H1 (cell line): ENCODE measurements at regions not wholly inside any gene's neighbourhood (a gene's known extent, or its start where the extent isn't known, plus 50 kb on each side); places are given as distances from the start of the nearest gene placed in this dataset.

Experiments
- CEBPB ChIP-seq: IDR thresholded peaks from 2 replicates; pipeline ENCODE4 v1.6.1; 2012; ENCODE audit warnings: low read depth, low read length
- CHD2 ChIP-seq: IDR thresholded peaks from 2 replicates; pipeline ENCODE4 v1.6.1; 2012; ENCODE audit warnings: low read length, improper control_type of control experiment
- EZH2 ChIP-seq: fragments of 200-600 bp; sonication (generic); IDR thresholded peaks from 2 replicates; pipeline ENCODE4 v1.7.1; 2012; ENCODE audit warnings: low read depth, mild to moderate bottlenecking, moderate library complexity, low read length, inconsistent platforms; ENCODE audit not compliant: severe bottlenecking
- MAFK ChIP-seq: IDR thresholded peaks from 2 replicates; pipeline ENCODE4 v1.6.1; 2012; ENCODE audit warnings: low read depth, mild to moderate bottlenecking, improper control_type of control experiment, low read length
- POLR2A ChIP-seq, 2 experiments: IDR thresholded peaks; 1 replicate in 1 of 2; 2 replicates in 1 of 2; pipeline ENCODE4 v1.6.1; 2011; ENCODE audit warnings: low read depth in 2 of 2, low read length in 2 of 2, mild to moderate bottlenecking in 2 of 2; ENCODE audit errors: control extremely low read depth in 1 of 2
- RFX5 ChIP-seq: IDR thresholded peaks from 2 replicates; pipeline ENCODE4 v1.6.1; 2011; ENCODE audit warnings: low read depth, low read length, improper control_type of control experiment, borderline replicate concordance
- TAF1 ChIP-seq: IDR thresholded peaks from 2 replicates; pipeline ENCODE4 v1.6.1; 2011; ENCODE audit warnings: mild to moderate bottlenecking, low read depth, low read length
- ZNF274 ChIP-seq: IDR thresholded peaks from 2 replicates; pipeline ENCODE4 v1.7.0; 2012; ENCODE audit warnings: low read length, borderline replicate concordance; ENCODE audit errors: extremely low read depth
- TF ChIP-seq, protein P1 (sequence below), 3 experiments: IDR thresholded peaks; 1 replicate in 2 of 3; 2 replicates in 1 of 3; pipeline versions ENCODE4 v1.5.1 to v1.6.1; 2011; ENCODE audit warnings: low read length in 3 of 3, mild to moderate bottlenecking in 3 of 3, inconsistent platforms in 2 of 3, low read depth in 1 of 3, moderate library complexity in 1 of 3; ENCODE audit not compliant: insufficient read depth in 1 of 3; ENCODE audit errors: control extremely low read depth in 1 of 3
- TF ChIP-seq, protein P2 (sequence below): IDR thresholded peaks from 2 replicates; pipeline ENCODE4 v1.6.1; 2011; ENCODE audit warnings: low read depth, mild to moderate bottlenecking, low read length; ENCODE audit not compliant: insufficient read depth

DNA sequence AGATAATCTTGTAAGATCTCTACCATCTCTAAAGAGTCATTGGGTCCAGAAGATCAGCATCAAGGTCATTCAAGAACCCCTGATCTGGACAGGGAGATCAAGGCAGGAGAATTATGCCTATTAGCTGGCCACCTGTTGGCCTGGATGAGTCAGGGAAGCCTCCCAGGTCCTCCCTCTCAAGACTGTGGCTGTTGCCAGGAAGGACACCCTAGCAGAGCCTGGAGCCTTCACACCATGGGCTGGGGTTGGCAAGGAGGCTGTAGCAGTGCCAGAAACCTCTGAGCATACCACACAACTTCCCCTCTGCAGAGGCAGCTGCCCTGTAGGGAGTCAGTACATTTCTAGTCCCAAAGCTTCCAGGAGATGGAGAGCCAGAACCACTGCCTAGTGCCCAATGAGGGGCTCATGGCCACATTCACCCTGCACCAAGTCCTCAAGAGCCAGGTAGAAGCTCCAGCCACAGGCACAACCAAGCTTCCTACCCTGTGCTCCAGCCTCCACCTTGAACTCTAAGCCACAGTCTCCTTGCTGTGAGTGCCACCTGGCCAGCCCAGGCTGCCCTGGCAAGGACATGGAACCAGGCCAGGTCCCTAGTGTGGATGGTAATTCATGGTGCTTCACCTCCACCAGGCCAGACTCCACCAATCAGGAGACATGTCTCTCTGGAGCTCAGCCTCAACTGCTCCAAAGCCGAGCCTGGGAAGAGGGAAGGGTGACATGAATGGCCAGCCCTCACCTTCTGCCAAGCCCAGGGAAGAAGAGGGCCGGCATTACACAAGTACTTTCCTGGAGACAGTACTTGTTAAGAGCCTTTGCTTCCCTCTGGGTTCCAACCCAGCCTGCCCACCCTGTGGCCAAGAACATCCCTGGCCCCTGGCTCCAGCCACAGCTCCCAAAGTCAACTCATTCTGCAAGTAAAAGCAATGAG lies 124.3 kb downstream of the BUD13 start:
- TF ChIP-seq, protein P1, sequence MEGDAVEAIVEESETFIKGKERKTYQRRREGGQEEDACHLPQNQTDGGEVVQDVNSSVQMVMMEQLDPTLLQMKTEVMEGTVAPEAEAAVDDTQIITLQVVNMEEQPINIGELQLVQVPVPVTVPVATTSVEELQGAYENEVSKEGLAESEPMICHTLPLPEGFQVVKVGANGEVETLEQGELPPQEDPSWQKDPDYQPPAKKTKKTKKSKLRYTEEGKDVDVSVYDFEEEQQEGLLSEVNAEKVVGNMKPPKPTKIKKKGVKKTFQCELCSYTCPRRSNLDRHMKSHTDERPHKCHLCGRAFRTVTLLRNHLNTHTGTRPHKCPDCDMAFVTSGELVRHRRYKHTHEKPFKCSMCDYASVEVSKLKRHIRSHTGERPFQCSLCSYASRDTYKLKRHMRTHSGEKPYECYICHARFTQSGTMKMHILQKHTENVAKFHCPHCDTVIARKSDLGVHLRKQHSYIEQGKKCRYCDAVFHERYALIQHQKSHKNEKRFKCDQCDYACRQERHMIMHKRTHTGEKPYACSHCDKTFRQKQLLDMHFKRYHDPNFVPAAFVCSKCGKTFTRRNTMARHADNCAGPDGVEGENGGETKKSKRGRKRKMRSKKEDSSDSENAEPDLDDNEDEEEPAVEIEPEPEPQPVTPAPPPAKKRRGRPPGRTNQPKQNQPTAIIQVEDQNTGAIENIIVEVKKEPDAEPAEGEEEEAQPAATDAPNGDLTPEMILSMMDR (IDR thresholded peaks at IDR 0.05; ENCODE audit: control extremely low read depth in 1 of 3, insufficient read depth in 1 of 3, low read depth in 1 of 3, low read length in 3 of 3), result no peak
- TF ChIP-seq POLR2A (IDR thresholded peaks at IDR 0.05; ENCODE audit: control extremely low read depth in 1 of 2, low read depth in 2 of 2, low read length in 2 of 2) (no peak), EZH2 (no peak), RFX5 (no peak), MAFK (no peak), CEBPB (no peak), TAF1 (no peak), CHD2 (no peak), ZNF274 (no peak)
- TF ChIP-seq, protein P2, sequence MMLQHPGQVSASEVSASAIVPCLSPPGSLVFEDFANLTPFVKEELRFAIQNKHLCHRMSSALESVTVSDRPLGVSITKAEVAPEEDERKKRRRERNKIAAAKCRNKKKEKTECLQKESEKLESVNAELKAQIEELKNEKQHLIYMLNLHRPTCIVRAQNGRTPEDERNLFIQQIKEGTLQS, result no peak
